Transverse colon (tissue), 3 donors: ENCODE measurements at regions not wholly inside any gene's neighbourhood (a gene's known extent, or its start where the extent isn't known, plus 50 kb on each side); places are given as distances from the start of the nearest gene placed in this dataset.

Experiments
- POLR2A ChIP-seq: fragments of 450-650 bp; IDR thresholded peaks from one replicate; pipeline ENCODE4 v1.6.1; 2016; ENCODE audit warnings: antibody characterized with exemption, mild to moderate bottlenecking, moderate library complexity
- TF ChIP-seq, protein P1 (sequence below), 5 experiments: fragments of 200-600 bp in 3 of 5; fragments of 450-650 bp in 2 of 5; sonication (generic) in 3 of 5; IDR thresholded peaks; 1 replicate in 2 of 5; 2 replicates in 3 of 5; pipeline ENCODE4 v1.5.1; 2016 to 2017; ENCODE audit warnings: antibody characterized with exemption in 5 of 5, inconsistent platforms in 3 of 5, mild to moderate bottlenecking in 2 of 5, moderate library complexity in 1 of 5

DNA sequence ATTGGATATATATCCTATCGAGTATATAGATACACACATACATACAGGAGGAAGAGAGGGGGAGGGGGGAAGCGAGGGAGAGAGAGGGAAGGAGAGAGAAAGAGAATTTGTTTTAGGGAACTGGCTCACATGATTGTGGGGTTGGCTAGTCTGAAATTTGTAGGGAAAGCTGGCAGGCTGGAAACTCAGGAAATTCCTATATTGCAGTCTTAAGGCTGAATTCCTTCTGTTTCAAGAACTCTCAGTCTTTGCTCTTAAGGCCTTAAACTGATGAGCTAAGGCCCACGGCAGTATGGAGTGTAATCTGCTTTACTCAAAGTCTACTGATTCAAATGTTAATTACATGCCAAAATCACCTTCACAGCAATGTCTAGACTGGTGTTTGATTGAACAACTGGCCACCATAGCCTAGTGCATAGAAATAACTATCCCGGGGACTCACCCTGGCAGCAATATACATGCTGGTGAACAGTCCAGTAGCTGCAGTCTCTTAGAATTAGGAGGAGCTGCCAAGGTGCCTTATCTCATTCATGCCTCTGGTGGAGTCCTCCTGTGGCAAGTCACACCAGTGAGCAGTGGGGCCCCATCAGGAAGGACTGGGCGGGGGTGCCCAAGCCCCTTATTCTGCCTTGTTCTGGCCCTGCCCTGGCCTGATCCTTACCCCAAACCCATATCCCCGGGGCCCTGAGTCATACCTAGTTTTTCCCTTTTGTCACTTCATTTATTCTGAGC, 59.7 kb upstream of the AMPD3 start:
- TF ChIP-seq, protein P1, sequence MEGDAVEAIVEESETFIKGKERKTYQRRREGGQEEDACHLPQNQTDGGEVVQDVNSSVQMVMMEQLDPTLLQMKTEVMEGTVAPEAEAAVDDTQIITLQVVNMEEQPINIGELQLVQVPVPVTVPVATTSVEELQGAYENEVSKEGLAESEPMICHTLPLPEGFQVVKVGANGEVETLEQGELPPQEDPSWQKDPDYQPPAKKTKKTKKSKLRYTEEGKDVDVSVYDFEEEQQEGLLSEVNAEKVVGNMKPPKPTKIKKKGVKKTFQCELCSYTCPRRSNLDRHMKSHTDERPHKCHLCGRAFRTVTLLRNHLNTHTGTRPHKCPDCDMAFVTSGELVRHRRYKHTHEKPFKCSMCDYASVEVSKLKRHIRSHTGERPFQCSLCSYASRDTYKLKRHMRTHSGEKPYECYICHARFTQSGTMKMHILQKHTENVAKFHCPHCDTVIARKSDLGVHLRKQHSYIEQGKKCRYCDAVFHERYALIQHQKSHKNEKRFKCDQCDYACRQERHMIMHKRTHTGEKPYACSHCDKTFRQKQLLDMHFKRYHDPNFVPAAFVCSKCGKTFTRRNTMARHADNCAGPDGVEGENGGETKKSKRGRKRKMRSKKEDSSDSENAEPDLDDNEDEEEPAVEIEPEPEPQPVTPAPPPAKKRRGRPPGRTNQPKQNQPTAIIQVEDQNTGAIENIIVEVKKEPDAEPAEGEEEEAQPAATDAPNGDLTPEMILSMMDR (IDR thresholded peaks at IDR 0.05) = no peak
- TF ChIP-seq POLR2A = no peak
